ENCODE measurements at regions not wholly inside any gene's neighbourhood (a gene's known extent, or its start where the extent isn't known, plus 50 kb on each side); places are given as distances from the start of the nearest gene placed in this dataset.
"Not testable (repeated sequence)": the region's sequence is repeated elsewhere in the genome, so short reads cannot be mapped to it uniquely, and the experiment has no call there.

- H3K27ac Mint-ChIP-seq: no peak overlapping the region
- ATAC-seq (no peak), DNase-seq (no peak)
- H3K27me3 Mint-ChIP-seq (ENCODE audit: low read depth): peaks cover 4% of the 10 kb centered on the region
- no peaks in the 10 kb centered on the region for H3K4me1 Mint-ChIP-seq (ENCODE audit: low read depth)
- H3K4me3 Mint-ChIP-seq: no peak overlapping the region
- ChIA-PET CTCF (interaction anchor here (0.9 to 1.0 kb wide), 2 partner anchors 73 to 749 kb away, joined by 3 read pairs; no protein-coding TSS in a partner anchor), POLR2A (no interaction called here)
- H3K36me3 Mint-ChIP-seq (ENCODE audit: low read depth): no peaks in the 10 kb centered on the region
- peaks cover 16% of the 10 kb centered on the region for H3K9me3 Mint-ChIP-seq (ENCODE audit: insufficient read depth)
These were observed 134.3 kb downstream of the PROX1 start for GRCh38 chr1:214122110-214122509.

- no peaks in the 10 kb centered on the region for H3K36me3 Mint-ChIP-seq (ENCODE audit: low read depth)
- no peak overlapping the region for H3K4me3 Mint-ChIP-seq
- H3K27ac Mint-ChIP-seq: no peak overlapping the region
- CTCF ChIA-PET: interaction anchor here (0.9 to 1.0 kb wide), 2 partner anchors 72 to 750 kb away, joined by 3 read pairs; no protein-coding TSS in a partner anchor
- ATAC-seq (no peak), DNase-seq (no peak)
- no peaks in the 10 kb centered on the region for H3K4me1 Mint-ChIP-seq (ENCODE audit: low read depth)
- peaks cover 4% of the 10 kb centered on the region for H3K27me3 Mint-ChIP-seq (ENCODE audit: low read depth)
- peaks cover 6% of the 10 kb centered on the region for H3K9me3 Mint-ChIP-seq (ENCODE audit: insufficient read depth)
- POLR2A ChIA-PET: no interaction called here
These were observed 135.4 kb downstream of the PROX1 start for GRCh38 chr1:214123061-214123784.

DNA sequence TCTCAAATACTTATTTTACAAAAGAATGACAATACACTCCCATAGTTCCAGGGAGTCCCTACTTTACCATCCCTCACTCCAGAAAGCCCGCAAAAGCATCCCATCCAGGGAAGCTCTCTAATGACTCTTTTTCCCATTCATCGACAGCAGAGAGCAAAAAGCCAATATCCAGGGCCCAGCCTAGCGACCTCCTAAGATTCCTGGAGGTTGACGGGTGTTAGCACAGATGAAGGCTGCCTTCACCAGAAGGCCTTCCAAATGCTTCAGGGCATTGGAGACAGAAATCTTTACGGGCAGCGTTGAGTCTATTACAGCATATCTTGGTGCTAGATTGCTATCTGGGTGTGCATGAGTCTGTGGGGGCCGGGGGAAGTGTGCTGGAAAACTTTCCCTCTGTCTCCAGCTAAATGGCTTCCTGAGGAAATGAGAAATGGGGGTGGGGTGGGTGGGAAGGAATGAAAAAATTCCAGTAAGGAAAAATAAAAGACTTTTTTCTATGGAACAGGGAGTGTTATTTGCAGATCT lies 136.6 kb downstream of the PROX1 start:
- Mint-ChIP-seq H3K9me3 (ENCODE audit: insufficient read depth) (no peaks in the 10 kb centered on the region), H3K4me1 (ENCODE audit: low read depth) (no peaks in the 10 kb centered on the region), H3K27ac (no peak overlapping the region), H3K36me3 (ENCODE audit: low read depth) (no peaks in the 10 kb centered on the region), H3K4me3 (no peak overlapping the region), H3K27me3 (ENCODE audit: low read depth) (peaks cover 4% of the 10 kb centered on the region)
- ChIA-PET POLR2A (no interaction called here), CTCF (no interaction called here)
- no peak for ATAC-seq
- no peak for DNase-seq

DNA sequence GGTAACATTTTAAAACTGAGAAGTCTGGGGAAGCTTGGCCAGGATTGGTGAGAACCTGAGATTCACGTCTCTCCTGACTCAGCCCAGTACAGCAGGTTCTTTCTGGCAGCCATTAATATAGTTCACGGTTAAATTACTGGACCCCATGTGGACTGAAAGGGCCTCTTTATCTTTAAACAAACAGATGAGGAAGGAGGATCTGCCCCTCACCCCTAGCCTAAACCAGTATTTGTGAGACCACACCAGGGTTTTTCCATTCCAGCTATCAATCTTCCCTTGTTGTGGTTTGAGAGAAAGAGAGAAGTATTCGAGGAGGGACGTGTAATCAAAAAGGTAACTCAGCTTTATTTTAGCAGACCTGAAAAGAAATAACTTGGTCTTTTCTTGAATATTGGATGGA lies 137.1 kb downstream of the PROX1 start:
- CTCF ChIA-PET: no interaction called here
- Mint-ChIP-seq H3K9me3 (ENCODE audit: insufficient read depth) (no peaks in the 10 kb centered on the region), H3K27me3 (ENCODE audit: low read depth) (peaks cover 4% of the 10 kb centered on the region), H3K4me1 (ENCODE audit: low read depth) (no peaks in the 10 kb centered on the region), H3K4me3 (no peak overlapping the region), H3K27ac (no peak overlapping the region), H3K36me3 (ENCODE audit: low read depth) (no peaks in the 10 kb centered on the region)
- POLR2A ChIA-PET: no interaction called here
- DNase-seq (no peak), ATAC-seq (no peak)

DNA sequence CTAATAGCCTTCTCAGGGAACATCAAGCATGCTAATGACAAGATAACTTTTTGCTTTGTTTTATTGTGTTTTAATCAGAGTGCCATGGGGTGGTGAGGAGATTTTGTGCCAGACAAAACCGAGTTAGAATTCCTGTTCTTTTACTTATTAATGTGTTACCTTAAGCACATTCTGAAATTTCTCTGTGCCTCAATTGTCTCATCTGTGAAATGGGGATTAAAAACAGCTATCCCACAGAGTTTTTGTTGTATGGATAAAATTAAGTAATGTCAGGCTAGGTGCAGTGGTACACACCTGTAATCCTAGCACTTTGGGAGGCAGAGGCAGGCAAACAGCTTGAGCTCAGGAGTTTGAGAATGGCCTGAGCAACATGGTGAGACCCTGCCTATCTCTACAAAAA lies 138.0 kb downstream of the PROX1 start:
- DNase-seq (no peak), ATAC-seq (no peak)
- Mint-ChIP-seq H3K36me3 (ENCODE audit: low read depth) (no peaks in the 10 kb centered on the region), H3K27me3 (ENCODE audit: low read depth) (peaks cover 4% of the 10 kb centered on the region), H3K9me3 (ENCODE audit: insufficient read depth) (no peaks in the 10 kb centered on the region), H3K27ac (no peak overlapping the region), H3K4me3 (no peak overlapping the region), H3K4me1 (ENCODE audit: low read depth) (no peaks in the 10 kb centered on the region)
- POLR2A ChIA-PET: no interaction called here
- CTCF ChIA-PET: no interaction called here

DNA sequence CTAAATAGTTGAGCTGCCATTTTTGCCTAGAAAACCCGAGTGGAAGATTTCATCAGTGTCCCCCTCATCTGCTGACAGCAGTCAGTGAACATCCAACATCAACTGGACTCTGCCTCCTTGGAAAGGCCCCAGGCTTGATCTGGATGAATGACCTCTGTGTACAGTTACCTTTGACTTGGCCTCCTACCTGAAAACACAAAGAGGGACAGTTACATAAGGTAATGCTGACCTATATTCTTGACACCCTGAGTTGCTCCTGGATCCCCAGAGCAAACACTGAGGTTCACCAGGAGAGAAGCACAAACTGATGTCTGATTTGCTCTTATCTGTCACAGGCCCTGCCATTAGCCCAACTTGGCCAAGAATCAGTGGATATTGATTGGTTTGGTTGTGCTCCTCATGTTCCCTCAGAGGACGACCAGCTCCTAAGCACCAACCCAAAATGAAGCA lies 138.9 kb downstream of the PROX1 start:
- Mint-ChIP-seq H3K27ac (no peak overlapping the region), H3K9me3 (ENCODE audit: insufficient read depth) (no peaks in the 10 kb centered on the region), H3K4me1 (ENCODE audit: low read depth) (no peaks in the 10 kb centered on the region), H3K4me3 (no peak overlapping the region), H3K36me3 (ENCODE audit: low read depth) (no peaks in the 10 kb centered on the region), H3K27me3 (ENCODE audit: low read depth) (peaks cover 2% of the 10 kb centered on the region)
- DNase-seq (no peak), ATAC-seq (no peak)
- POLR2A ChIA-PET: no interaction called here
- CTCF ChIA-PET: interaction anchor here (1.0 kb wide), 1 partner anchor 202 kb away, joined by 3 read pairs; no protein-coding TSS in a partner anchor

- H3K4me3 Mint-ChIP-seq: no peak overlapping the region
- H3K27me3 Mint-ChIP-seq (ENCODE audit: low read depth): no peaks in the 10 kb centered on the region
These were observed 139.9 kb downstream of the PROX1 start for GRCh38 chr1:214127705-214128104.

GRCh38 chr1:214135886-214136285 lies 145.1 kb upstream of the SMYD2 start:
- ChIA-PET CTCF (no interaction called here), POLR2A (no interaction called here)
- Mint-ChIP-seq H3K36me3 (ENCODE audit: low read depth) (no peaks in the 10 kb centered on the region), H3K27ac (no peak overlapping the region), H3K9me3 (ENCODE audit: insufficient read depth) (no peaks in the 10 kb centered on the region), H3K27me3 (ENCODE audit: low read depth) (no peaks in the 10 kb centered on the region), H3K4me3 (no peak overlapping the region), H3K4me1 (ENCODE audit: low read depth) (no peaks in the 10 kb centered on the region)
- ATAC-seq: no peak
- no peak for DNase-seq

More at GRCh38 chr1:214127705-214128104, 139.9 kb downstream of the PROX1 start:
- ATAC-seq: no peak
- DNase-seq: no peak
- Mint-ChIP-seq H3K27ac (no peak overlapping the region), H3K4me1 (ENCODE audit: low read depth) (no peaks in the 10 kb centered on the region), H3K36me3 (ENCODE audit: low read depth) (no peaks in the 10 kb centered on the region), H3K9me3 (ENCODE audit: insufficient read depth) (no peaks in the 10 kb centered on the region)
- ChIA-PET CTCF (no interaction called here), POLR2A (no interaction called here)

- no peaks in the 10 kb centered on the region for H3K27me3 Mint-ChIP-seq (ENCODE audit: low read depth)
- POLR2A ChIA-PET: no interaction called here
- DNase-seq: no peak
- H3K27ac Mint-ChIP-seq: no peak overlapping the region
- ATAC-seq: no peak
- no peaks in the 10 kb centered on the region for H3K36me3 Mint-ChIP-seq (ENCODE audit: low read depth)
- H3K9me3 Mint-ChIP-seq (ENCODE audit: insufficient read depth): no peaks in the 10 kb centered on the region
- CTCF ChIA-PET: no interaction called here
- H3K4me3 Mint-ChIP-seq: no peak overlapping the region
- H3K4me1 Mint-ChIP-seq (ENCODE audit: low read depth): no peaks in the 10 kb centered on the region
These were observed 144.5 kb upstream of the SMYD2 start for GRCh38 chr1:214136324-214136919.

DNA sequence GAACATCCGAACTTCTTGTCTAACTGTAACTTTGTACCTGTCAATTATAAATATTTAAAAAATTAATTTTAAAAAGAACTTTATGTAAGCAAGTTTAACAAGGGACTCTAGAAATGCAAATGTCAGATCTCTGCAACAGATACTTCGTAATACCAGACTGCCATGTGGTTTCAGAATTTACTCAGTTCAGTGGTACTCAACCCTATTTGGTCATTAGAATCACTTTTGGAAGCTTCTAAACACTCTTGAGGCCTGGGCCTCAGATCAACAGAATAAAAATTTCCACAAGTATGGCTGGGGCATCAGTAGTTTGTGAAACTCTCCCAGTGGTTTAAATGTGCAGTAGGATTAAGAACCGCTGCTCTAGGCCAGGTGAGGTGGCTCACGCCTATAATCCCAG lies 139.5 kb upstream of the SMYD2 start:
- H3K9me3 Mint-ChIP-seq (ENCODE audit: insufficient read depth): no peaks in the 10 kb centered on the region
- DNase-seq: no peak
- ATAC-seq: no peak
- POLR2A ChIA-PET: no interaction called here
- H3K36me3 Mint-ChIP-seq (ENCODE audit: low read depth): no peaks in the 10 kb centered on the region
- H3K4me3 Mint-ChIP-seq: no peak overlapping the region
- H3K27me3 Mint-ChIP-seq (ENCODE audit: low read depth): no peaks in the 10 kb centered on the region
- no peaks in the 10 kb centered on the region for H3K4me1 Mint-ChIP-seq (ENCODE audit: low read depth)
- no peak overlapping the region for H3K27ac Mint-ChIP-seq
- CTCF ChIA-PET: no interaction called here

DNA sequence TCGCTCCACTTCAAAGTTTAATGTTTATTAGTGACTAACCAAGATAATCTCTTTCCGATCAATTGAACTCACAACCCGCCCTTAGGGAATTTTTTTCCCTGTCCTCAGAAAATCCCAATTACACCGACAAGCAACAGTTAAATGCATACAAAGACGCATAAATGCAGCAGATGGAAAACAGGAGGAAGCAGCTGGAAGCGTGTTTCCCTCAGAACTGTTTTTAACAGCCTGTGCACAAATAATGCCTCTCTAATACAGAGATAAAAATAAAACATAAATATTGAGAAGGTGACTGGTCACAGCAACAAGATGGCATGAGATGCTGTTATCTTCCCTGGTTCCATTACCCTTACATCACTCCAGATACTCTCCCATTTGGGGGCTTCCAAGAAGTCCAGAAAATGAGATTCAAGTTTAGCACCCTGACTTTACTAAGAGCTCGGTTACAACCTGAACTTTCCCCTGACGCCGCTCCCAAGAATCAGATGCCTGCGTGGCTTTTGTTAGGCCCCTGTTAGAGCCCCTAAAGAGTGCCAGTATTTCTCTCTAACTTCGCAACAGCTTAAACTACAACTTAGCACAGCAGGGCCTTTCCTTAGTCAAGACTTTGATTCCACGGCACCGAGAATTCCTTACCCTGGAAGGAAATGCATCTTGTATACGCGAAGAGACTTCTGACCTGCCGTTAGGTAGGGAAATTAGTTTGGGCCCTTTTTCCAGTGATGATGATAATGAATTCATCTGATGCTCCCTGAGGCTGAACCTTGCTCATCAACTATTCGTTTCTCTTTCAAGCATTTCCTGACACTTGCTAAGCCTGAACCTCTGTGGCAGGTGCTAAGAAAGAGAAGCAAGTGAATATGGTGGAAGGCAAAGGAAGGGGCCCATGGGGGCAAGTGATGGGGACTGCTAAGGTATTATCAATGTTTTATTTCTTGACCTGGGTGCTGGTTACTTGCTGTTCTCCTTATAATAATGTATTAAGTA lies 137.7 kb upstream of the SMYD2 start:
- no peak overlapping the region for H3K4me3 Mint-ChIP-seq
- H3K27ac Mint-ChIP-seq: no peak overlapping the region
- no peaks in the 10 kb centered on the region for H3K36me3 Mint-ChIP-seq (ENCODE audit: low read depth)
- POLR2A ChIA-PET: no interaction called here
- H3K27me3 Mint-ChIP-seq (ENCODE audit: low read depth): no peaks in the 10 kb centered on the region
- ATAC-seq (no peak), DNase-seq (no peak)
- H3K9me3 Mint-ChIP-seq (ENCODE audit: insufficient read depth): no peaks in the 10 kb centered on the region
- H3K4me1 Mint-ChIP-seq (ENCODE audit: low read depth): no peaks in the 10 kb centered on the region
- CTCF ChIA-PET: no interaction called here

DNA sequence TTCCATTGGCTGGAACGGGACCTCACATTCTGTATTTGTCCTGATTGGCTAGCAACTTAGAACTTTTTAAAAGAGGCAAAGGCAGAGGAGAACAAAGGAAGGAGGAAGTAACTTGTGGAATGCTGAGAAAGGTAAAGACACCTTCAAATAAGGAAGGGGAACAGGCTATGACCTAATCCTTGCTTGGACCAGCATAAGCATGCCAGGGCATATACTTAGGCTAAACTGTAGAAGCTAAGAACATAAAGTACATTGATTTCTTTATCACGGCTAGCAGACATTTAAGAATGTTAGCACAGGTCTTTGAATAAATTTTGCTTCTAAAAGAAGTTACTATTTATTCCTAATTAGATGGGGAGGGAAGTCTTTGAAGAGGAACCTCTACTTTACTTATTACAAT lies 136.4 kb upstream of the SMYD2 start:
- H3K27me3 Mint-ChIP-seq (ENCODE audit: low read depth); H3K4me1 Mint-ChIP-seq (ENCODE audit: low read depth); POLR2A ChIA-PET; H3K9me3 Mint-ChIP-seq (ENCODE audit: insufficient read depth); H3K36me3 Mint-ChIP-seq (ENCODE audit: low read depth); CTCF ChIA-PET; H3K27ac Mint-ChIP-seq; DNase-seq; H3K4me3 Mint-ChIP-seq; ATAC-seq: not testable (repeated sequence)

Measured in activated CD8-positive, alpha-beta T cell treated with anti-CD3 and anti-CD28 coated beads, Interleukin-2, amount 10 ng/mL, durations not matched to agents 7 days and 5 days (primary cell).